HCT116 (cell line): ENCODE measurements at regions not wholly inside any gene's neighbourhood (a gene's known extent, or its start where the extent isn't known, plus 50 kb on each side); places are given as distances from the start of the nearest gene placed in this dataset.

Source experiments
- ATAC-seq: fragments of 200-7000 bp; cut with Tn5 transposase; 2 replicates; pipeline ENCODE4 v1.9.1; 2020; ENCODE audit warnings: mild to moderate bottlenecking, moderate library complexity
- BruUV-seq: library from RNA; stranded (reverse); fragments of 400-500 nt; replicated peaks from 2 replicates; lab custom pipeline; 2021; lab: Mats Ljungman, UMichigan
- CTCF ChIA-PET: fragments of 300-600 bp; sonication (Branson Sonifier 250); formaldehyde crosslinking; loops from one replicate; lab custom pipeline; 2021; ENCODE audit warnings: antibody characterized with exemption; lab: Charles Lee
- POLR2A ChIA-PET: fragments of 300-600, 350-600 bp; sonication (Branson Sonifier 250); formaldehyde crosslinking; loops from one replicate; lab custom pipeline; 2021; ENCODE audit warnings: antibody characterized with exemption; lab: Charles Lee
- RAD21 ChIA-PET, 2 experiments: fragments of 300-600 bp; sonication (Branson Sonifier 250); formaldehyde crosslinking; loops; one replicate each; lab custom pipeline; 2023; ENCODE audit warnings: low total read pairs in 2 of 2; ENCODE audit not compliant: uncharacterized antibody in 2 of 2, unreplicated experiment in 2 of 2, low non-redundant PET in 1 of 2; lab: Charles Lee
- DNase-seq: peaks from one replicate; pipeline ENCODE4 v3.0.0-alpha.2; 2010; ENCODE audit warnings: low read depth, low spot score
- H2AFZ ChIP-seq: fragments of 200-600 bp; shearing (Covaris generic), sonication (generic); 2 replicates; pipeline ENCODE4 v1.6.1; 2017; ENCODE audit warnings: low read depth, mixed run types, mixed read lengths, antibody characterized with exemption, low read length; ENCODE audit not compliant: poor library complexity, severe bottlenecking
- H3K27ac ChIP-seq: 2 replicates; pipeline ENCODE4 v1.5.1; 2012; ENCODE audit warnings: low read depth, low read length
- H3K27me3 ChIP-seq: fragments of 200-600 bp; sonication (generic); 2 replicates; pipeline ENCODE4 v1.6.1; 2016; ENCODE audit warnings: mixed run types, low read length, mixed read lengths; ENCODE audit not compliant: insufficient read depth
- H3K36me3 ChIP-seq, 2 experiments: fragments of 200-500 bp in 1 of 2; fragments of 200-600 bp in 1 of 2; sonication (Bioruptor generic) in 1 of 2; sonication (generic) in 1 of 2; 2 replicates each; pipeline versions ENCODE4 v1.5.1 to v1.6.1; 2014 to 2016; ENCODE audit warnings: low read length in 2 of 2, inconsistent platforms in 1 of 2, mixed read lengths in 1 of 2, mixed run types in 1 of 2; ENCODE audit not compliant: insufficient read depth in 2 of 2, control insufficient read depth in 1 of 2
- H3K4me1 ChIP-seq, 2 experiments: fragments of 200-600 bp in 1 of 2; sonication (generic) in 1 of 2; 2 replicates each; pipeline versions ENCODE4 v1.5.1 to v1.6.1; 2012 to 2017; ENCODE audit warnings: low read length in 2 of 2, inconsistent platforms in 1 of 2, mild to moderate bottlenecking in 1 of 2, mixed read lengths in 1 of 2, mixed run types in 1 of 2, moderate library complexity in 1 of 2; ENCODE audit not compliant: insufficient read depth in 2 of 2, control insufficient read depth in 1 of 2
- H3K4me2 ChIP-seq: fragments of 200-600 bp; sonication (generic); 2 replicates; pipeline ENCODE4 v1.6.1; 2017; ENCODE audit warnings: mixed run types, low read length, mixed read lengths
- H3K4me3 ChIP-seq, 2 experiments: fragments of 200-600 bp in 1 of 2; sonication (generic) in 1 of 2; replicated peaks in 1 of 2; 2 replicates each; pipeline ENCODE4 v1.5.1; 2011 to 2016; ENCODE audit warnings: low read length in 2 of 2, control low read depth in 1 of 2, low read depth in 1 of 2, mild to moderate bottlenecking in 1 of 2, mixed read lengths in 1 of 2, mixed run types in 1 of 2
- H3K79me2 ChIP-seq: fragments of 200-600 bp; sonication (generic); 2 replicates; pipeline ENCODE4 v1.6.1; 2017; ENCODE audit warnings: mild to moderate bottlenecking, mixed run types, low read length, moderate library complexity, mixed read lengths; ENCODE audit not compliant: insufficient read depth
- H3K9ac ChIP-seq: fragments of 200-600 bp; sonication (generic); 2 replicates; pipeline ENCODE4 v1.6.1; 2016; ENCODE audit warnings: low read length, mixed read lengths
- H3K9me2 ChIP-seq: fragments of 200-600 bp; sonication (generic), shearing (Covaris generic); 2 replicates; pipeline ENCODE4 v1.6.1; 2017; ENCODE audit warnings: mixed run types, mild to moderate bottlenecking, moderate library complexity; ENCODE audit not compliant: insufficient read depth
- H3K9me3 ChIP-seq, 2 experiments: fragments of 200-500 bp in 1 of 2; fragments of 200-600 bp in 1 of 2; sonication (Bioruptor generic) in 1 of 2; sonication (generic) in 1 of 2; 2 replicates each; pipeline ENCODE4 v1.6.1; 2014 to 2017; ENCODE audit warnings: low read length in 2 of 2, mixed read lengths in 2 of 2, inconsistent platforms in 1 of 2, low read depth in 1 of 2, mild to moderate bottlenecking in 1 of 2, mixed run types in 1 of 2, moderate library complexity in 1 of 2; ENCODE audit not compliant: control insufficient read depth in 1 of 2, insufficient read depth in 1 of 2
- H4K20me1 ChIP-seq: fragments of 200-600 bp; sonication (generic), shearing (Covaris generic); 2 replicates; pipeline ENCODE4 v1.6.1; 2017; ENCODE audit warnings: mixed run types, mild to moderate bottlenecking, moderate library complexity; ENCODE audit not compliant: insufficient read depth
- CBX3 ChIP-seq: IDR thresholded peaks from 2 replicates; pipeline ENCODE4 v1.6.1; 2012; ENCODE audit warnings: low read depth
- EZH2 ChIP-seq: fragments of 200-600 bp; sonication (generic); IDR thresholded peaks from 2 replicates; pipeline ENCODE4 v1.6.1; 2017; ENCODE audit warnings: antibody characterized with exemption, mixed run types
- FOSL1 ChIP-seq: IDR thresholded peaks from 2 replicates; pipeline ENCODE4 v1.6.1; 2012; ENCODE audit warnings: low read depth
- JUND ChIP-seq: IDR thresholded peaks from 2 replicates; pipeline ENCODE4 v1.6.1; 2012
- POLR2A ChIP-seq: IDR thresholded peaks from 2 replicates; pipeline ENCODE4 v1.7.0; 2011; ENCODE audit warnings: borderline replicate concordance; ENCODE audit not compliant: insufficient read depth, insufficient read length; ENCODE audit errors: extremely low read depth
- SIN3A ChIP-seq: IDR thresholded peaks from 2 replicates; pipeline ENCODE4 v1.6.1; 2012; ENCODE audit warnings: low read depth
- SRF ChIP-seq: IDR thresholded peaks from 2 replicates; pipeline ENCODE4 v1.6.1; 2012; ENCODE audit warnings: low read depth
- YY1 ChIP-seq: IDR thresholded peaks from 2 replicates; pipeline ENCODE4 v1.6.1; 2011; ENCODE audit warnings: low read length, low read depth, moderate library complexity, mild to moderate bottlenecking; ENCODE audit not compliant: insufficient replicate concordance; ENCODE audit errors: extremely low read depth
- ZFX ChIP-seq: fragments of 450-650 bp; IDR thresholded peaks from 2 replicates; pipeline ENCODE4 v1.6.1; 2017
- intact Hi-C: fragments of 100-400 bp; cut with micrococcal nuclease; formaldehyde crosslinking; loops from 2 replicates; pipeline ENCODE4 v1.10.0; 2022
- TF ChIP-seq, protein P1 (sequence below): IDR thresholded peaks from 2 replicates; pipeline ENCODE4 v1.6.1; 2012; ENCODE audit warnings: low read depth
- TF ChIP-seq, protein P2 (sequence below): IDR thresholded peaks from 2 replicates; pipeline ENCODE4 v1.6.1; 2012
- TF ChIP-seq, protein P3 (sequence below): IDR thresholded peaks from 2 replicates; pipeline ENCODE4 v1.6.1; 2011; ENCODE audit warnings: mild to moderate bottlenecking, low read length, moderate library complexity; ENCODE audit not compliant: insufficient replicate concordance; ENCODE audit errors: extremely low read depth

DNA sequence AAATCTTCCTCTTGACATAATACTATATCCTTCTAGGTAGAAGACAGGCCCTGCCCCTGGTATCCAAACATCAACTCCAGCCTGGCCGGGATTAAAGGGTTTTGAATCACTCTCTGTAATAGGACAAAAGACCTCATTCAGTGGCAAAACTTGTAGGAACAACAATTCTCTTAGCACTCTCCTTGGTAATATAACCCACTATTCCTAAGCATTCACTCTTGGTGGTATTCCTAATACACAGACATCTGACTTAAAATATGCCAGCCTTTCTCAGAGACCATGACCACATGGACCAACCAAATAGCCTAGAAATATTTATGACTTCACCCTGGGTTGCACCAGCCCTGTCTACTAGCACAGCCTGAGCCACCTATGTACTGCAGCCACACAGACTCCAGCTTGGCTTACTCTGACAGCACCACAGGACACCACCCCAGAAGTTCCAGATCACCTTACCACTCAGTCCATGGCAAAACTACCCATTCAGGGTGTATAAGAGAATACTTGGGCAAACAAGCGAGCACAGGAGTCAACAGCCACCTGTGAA lies 244.9 kb upstream of the NEBL start (continued):
- TF ChIP-seq, protein P1, sequence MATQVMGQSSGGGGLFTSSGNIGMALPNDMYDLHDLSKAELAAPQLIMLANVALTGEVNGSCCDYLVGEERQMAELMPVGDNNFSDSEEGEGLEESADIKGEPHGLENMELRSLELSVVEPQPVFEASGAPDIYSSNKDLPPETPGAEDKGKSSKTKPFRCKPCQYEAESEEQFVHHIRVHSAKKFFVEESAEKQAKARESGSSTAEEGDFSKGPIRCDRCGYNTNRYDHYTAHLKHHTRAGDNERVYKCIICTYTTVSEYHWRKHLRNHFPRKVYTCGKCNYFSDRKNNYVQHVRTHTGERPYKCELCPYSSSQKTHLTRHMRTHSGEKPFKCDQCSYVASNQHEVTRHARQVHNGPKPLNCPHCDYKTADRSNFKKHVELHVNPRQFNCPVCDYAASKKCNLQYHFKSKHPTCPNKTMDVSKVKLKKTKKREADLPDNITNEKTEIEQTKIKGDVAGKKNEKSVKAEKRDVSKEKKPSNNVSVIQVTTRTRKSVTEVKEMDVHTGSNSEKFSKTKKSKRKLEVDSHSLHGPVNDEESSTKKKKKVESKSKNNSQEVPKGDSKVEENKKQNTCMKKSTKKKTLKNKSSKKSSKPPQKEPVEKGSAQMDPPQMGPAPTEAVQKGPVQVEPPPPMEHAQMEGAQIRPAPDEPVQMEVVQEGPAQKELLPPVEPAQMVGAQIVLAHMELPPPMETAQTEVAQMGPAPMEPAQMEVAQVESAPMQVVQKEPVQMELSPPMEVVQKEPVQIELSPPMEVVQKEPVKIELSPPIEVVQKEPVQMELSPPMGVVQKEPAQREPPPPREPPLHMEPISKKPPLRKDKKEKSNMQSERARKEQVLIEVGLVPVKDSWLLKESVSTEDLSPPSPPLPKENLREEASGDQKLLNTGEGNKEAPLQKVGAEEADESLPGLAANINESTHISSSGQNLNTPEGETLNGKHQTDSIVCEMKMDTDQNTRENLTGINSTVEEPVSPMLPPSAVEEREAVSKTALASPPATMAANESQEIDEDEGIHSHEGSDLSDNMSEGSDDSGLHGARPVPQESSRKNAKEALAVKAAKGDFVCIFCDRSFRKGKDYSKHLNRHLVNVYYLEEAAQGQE = no peak
- TF ChIP-seq JUND = no peak

DNA sequence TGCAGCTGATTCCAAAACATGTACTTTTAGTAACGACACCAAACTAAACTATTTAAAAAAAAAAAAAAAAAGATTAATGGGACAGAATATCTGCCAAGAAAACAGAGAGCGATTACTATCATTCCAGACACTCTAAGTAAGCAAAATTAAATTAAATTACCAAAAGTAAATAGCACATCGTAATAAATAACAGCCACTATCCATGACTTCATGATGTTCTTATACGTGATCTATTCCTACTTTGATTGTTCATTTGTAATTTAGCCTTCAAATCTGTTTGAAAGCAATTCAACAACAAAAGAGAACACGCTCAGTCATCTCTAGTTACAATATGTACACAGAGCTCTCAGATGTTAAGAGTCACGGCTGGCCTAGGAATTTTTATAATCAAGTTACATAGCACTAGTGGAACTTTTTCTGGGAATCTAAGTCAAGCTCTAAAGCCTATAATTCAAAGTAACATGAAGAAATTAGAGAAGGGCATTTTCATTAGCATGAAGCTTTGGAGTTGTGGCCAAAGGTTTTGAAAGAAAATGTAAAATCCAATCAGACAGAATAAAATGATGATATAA lies 241.7 kb upstream of the NEBL start:
- Histone ChIP-seq H3K79me2 (no peaks in the 10 kb centered on the region), H3K27ac (no peak overlapping the region), H3K4me2 (no peak overlapping the region), H3K9me2 (no peaks in the 10 kb centered on the region), H3K36me3 (no peaks in the 10 kb centered on the region), H3K27me3 (no peaks in the 10 kb centered on the region), H3K9ac (no peak overlapping the region), H3K4me3 (no peak overlapping the region), H3K4me1 (peaks cover 7 to 13% of the 10 kb centered on the region in 2 experiments; a peak in 2 of 4 replicates), H2AFZ (no peak overlapping the region), H3K9me3 (no peaks in the 10 kb centered on the region), H4K20me1 (no peaks in the 10 kb centered on the region)
- ChIA-PET POLR2A (no interaction called here), RAD21 (no interaction called here), CTCF (no interaction called here)
- intact Hi-C loops = no loop called here
- no peak for DNase-seq
- ATAC-seq = no peak
- BruUV-seq = no TSS peak
- TF ChIP-seq, protein P2, sequence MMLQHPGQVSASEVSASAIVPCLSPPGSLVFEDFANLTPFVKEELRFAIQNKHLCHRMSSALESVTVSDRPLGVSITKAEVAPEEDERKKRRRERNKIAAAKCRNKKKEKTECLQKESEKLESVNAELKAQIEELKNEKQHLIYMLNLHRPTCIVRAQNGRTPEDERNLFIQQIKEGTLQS = no peak
- TF ChIP-seq SRF (no peak), CBX3 (no peak), YY1 (no peak), POLR2A (no peak), FOSL1 (no peak), EZH2 (no peak), ZFX (no peak), SIN3A (no peak), JUND (no peak)
- TF ChIP-seq, protein P1 = no peak
- TF ChIP-seq, protein P3, sequence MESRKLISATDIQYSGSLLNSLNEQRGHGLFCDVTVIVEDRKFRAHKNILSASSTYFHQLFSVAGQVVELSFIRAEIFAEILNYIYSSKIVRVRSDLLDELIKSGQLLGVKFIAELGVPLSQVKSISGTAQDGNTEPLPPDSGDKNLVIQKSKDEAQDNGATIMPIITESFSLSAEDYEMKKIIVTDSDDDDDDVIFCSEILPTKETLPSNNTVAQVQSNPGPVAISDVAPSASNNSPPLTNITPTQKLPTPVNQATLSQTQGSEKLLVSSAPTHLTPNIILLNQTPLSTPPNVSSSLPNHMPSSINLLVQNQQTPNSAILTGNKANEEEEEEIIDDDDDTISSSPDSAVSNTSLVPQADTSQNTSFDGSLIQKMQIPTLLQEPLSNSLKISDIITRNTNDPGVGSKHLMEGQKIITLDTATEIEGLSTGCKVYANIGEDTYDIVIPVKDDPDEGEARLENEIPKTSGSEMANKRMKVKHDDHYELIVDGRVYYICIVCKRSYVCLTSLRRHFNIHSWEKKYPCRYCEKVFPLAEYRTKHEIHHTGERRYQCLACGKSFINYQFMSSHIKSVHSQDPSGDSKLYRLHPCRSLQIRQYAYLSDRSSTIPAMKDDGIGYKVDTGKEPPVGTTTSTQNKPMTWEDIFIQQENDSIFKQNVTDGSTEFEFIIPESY = no peak
